ENCODE measurements at regions not wholly inside any gene's neighbourhood (a gene's known extent, or its start where the extent isn't known, plus 50 kb on each side); places are given as distances from the start of the nearest gene placed in this dataset.

GRCh38 chr4:35250761-35251160 is 993.6 kb downstream of the ARAP2 start:
- TF ChIP-seq JUND (IDR thresholded peaks at IDR 0.05) (no peak), YY1 (IDR thresholded peaks at IDR 0.05; ENCODE audit: extremely low read depth, insufficient replicate concordance, low read depth, low read length) (no peak)

Measured in HCT116 (cell line).